DOHH2 (cell line): ENCODE measurements at regions not wholly inside any gene's neighbourhood (a gene's known extent, or its start where the extent isn't known, plus 50 kb on each side); places are given as distances from the start of the nearest gene placed in this dataset.

ENCODE experiments used
- H3F3A ChIP-seq: fragments of 200-600 bp; sonication (generic), shearing (Covaris generic); 2 replicates; pipeline ENCODE4 v1.6.0; 2016; ENCODE audit warnings: antibody characterized with exemption, mild to moderate bottlenecking; ENCODE audit not compliant: control insufficient read depth, insufficient read depth
- H3K27ac ChIP-seq: fragments of 200-600 bp; sonication (generic); 2 replicates; pipeline ENCODE4 v1.5.1; 2014; ENCODE audit warnings: low read depth, mild to moderate bottlenecking, low read length, moderate library complexity
- H3K27me3 ChIP-seq: fragments of 200-600 bp; sonication (generic); 2 replicates; pipeline ENCODE4 v1.6.1; 2014; ENCODE audit warnings: mild to moderate bottlenecking, low read length, mixed read lengths; ENCODE audit not compliant: control insufficient read depth
- H3K36me3 ChIP-seq: fragments of 200-600 bp; sonication (generic); 2 replicates; pipeline ENCODE4 v1.6.1; 2014; ENCODE audit warnings: mild to moderate bottlenecking, low read length, moderate library complexity, mixed read lengths; ENCODE audit not compliant: control insufficient read depth
- H3K4me1 ChIP-seq: fragments of 200-600 bp; sonication (generic); 2 replicates; pipeline ENCODE4 v1.6.1; 2014; ENCODE audit warnings: mild to moderate bottlenecking, low read length, mixed read lengths; ENCODE audit not compliant: control insufficient read depth
- H3K4me2 ChIP-seq: fragments of 200-600 bp; sonication (generic); 2 replicates; pipeline ENCODE4 v1.6.0; 2014; ENCODE audit warnings: mild to moderate bottlenecking, low read length, moderate library complexity
- H3K4me3 ChIP-seq: fragments of 200-600 bp; sonication (generic); 2 replicates; pipeline ENCODE4 v1.5.1; 2014; ENCODE audit warnings: mild to moderate bottlenecking, low read length, mixed read lengths
- H3K79me2 ChIP-seq: fragments of 200-600 bp; sonication (generic); 2 replicates; pipeline ENCODE4 v1.6.1; 2014; ENCODE audit warnings: mild to moderate bottlenecking, low read length, mixed read lengths; ENCODE audit not compliant: control insufficient read depth
- H3K9me2 ChIP-seq: fragments of 200-600 bp; sonication (generic); replicated peaks from 2 replicates; pipeline ENCODE4 v1.6.1; 2014; ENCODE audit warnings: mild to moderate bottlenecking, low read length, mixed read lengths; ENCODE audit not compliant: control insufficient read depth
- H3K9me3 ChIP-seq: fragments of 200-600 bp; sonication (generic); 2 replicates; pipeline ENCODE4 v1.6.1; 2014; ENCODE audit warnings: antibody characterized with exemption, low read length, mixed read lengths; ENCODE audit not compliant: control insufficient read depth, insufficient read depth
- H4K20me1 ChIP-seq: fragments of 200-600 bp; sonication (generic); 2 replicates; pipeline ENCODE4 v1.6.0; 2014; ENCODE audit warnings: low read depth, mild to moderate bottlenecking, antibody characterized with exemption, low read length, moderate library complexity; ENCODE audit not compliant: control insufficient read depth, insufficient read depth
- EZH2phosphoT487 ChIP-seq: fragments of 200-600 bp; sonication (generic); IDR thresholded peaks from 2 replicates; pipeline ENCODE4 v1.6.1; 2017; ENCODE audit warnings: borderline replicate concordance, mild to moderate bottlenecking, antibody characterized with exemption, low read length, moderate library complexity, mixed read lengths
- TF ChIP-seq, protein P1 (sequence below): fragments of 200-600 bp; sonication (generic); IDR thresholded peaks from one replicate; pipeline ENCODE4 v1.5.1; 2014; ENCODE audit warnings: antibody characterized with exemption, mild to moderate bottlenecking, low read depth, low read length; ENCODE audit not compliant: poor library complexity, severe bottlenecking

DNA sequence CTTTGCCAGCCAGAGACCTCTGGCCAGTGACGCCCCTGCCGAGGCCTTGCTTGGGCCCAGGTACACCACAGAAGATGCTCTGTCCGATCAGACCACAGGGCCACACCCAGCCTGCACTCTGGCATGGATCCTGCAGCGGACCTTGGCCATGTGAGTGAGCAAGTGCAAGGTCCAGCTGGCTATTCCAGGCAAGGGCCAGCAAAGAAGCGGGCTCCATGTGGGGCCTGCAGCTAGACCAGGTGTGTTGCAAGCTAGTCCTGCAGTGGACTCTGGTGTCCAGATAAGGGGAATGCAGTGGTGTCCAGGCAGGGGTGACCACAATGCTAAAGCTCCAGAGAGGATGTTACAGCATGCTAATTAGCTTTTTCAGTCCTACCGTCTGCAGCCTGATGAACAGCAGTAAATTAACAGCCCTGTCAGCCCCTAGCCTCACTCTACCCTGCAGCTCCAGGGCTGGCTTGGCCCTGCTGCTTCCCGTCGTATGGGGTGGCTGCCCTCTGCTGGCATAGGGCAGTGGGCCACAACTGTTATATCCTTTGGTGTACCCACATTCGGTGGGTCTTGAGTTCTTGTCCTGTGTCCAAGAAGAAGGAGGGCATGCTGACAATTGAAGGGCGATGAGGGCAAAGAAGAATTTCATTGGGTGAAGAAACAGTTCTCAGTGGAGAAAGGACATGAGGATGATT lies 284.5 kb upstream of the POU5F2 start:
- Histone ChIP-seq H3K27ac (no peak overlapping the region), H3K36me3 (no peaks in the 10 kb centered on the region), H3F3A (no peaks in the 10 kb centered on the region)

DNA sequence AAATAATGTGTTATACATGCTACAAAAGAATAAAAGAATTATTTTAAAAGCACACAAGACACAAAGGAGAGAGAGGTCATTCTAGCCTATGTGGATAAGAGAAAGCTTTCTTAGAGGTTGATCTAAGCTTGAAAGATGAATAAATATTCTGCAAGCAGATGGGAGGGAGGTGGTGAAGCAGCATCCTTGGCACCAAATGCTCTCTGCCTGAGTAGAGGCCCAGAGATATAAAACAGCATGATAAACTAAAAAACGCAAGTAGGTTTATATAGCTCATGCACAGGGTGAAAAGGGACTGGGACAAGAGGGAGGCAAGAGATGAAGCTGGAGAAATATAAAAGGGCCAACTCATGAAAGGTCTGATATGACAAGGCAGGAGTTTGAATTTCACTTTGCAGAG lies 283.2 kb upstream of the POU5F2 start:
- Histone ChIP-seq H3K36me3 (no peaks in the 10 kb centered on the region), H3K27me3 (no peaks in the 10 kb centered on the region), H3K4me3 (no peak overlapping the region), H3K9me2 (no peaks in the 10 kb centered on the region), H3K79me2 (no peaks in the 10 kb centered on the region), H3F3A (no peaks in the 10 kb centered on the region), H3K4me2 (no peak overlapping the region), H3K4me1 (peaks cover 23% of the 10 kb centered on the region), H3K9me3 (no peaks in the 10 kb centered on the region), H4K20me1 (no peaks in the 10 kb centered on the region), H3K27ac (no peak overlapping the region)
- TF ChIP-seq, protein P1, sequence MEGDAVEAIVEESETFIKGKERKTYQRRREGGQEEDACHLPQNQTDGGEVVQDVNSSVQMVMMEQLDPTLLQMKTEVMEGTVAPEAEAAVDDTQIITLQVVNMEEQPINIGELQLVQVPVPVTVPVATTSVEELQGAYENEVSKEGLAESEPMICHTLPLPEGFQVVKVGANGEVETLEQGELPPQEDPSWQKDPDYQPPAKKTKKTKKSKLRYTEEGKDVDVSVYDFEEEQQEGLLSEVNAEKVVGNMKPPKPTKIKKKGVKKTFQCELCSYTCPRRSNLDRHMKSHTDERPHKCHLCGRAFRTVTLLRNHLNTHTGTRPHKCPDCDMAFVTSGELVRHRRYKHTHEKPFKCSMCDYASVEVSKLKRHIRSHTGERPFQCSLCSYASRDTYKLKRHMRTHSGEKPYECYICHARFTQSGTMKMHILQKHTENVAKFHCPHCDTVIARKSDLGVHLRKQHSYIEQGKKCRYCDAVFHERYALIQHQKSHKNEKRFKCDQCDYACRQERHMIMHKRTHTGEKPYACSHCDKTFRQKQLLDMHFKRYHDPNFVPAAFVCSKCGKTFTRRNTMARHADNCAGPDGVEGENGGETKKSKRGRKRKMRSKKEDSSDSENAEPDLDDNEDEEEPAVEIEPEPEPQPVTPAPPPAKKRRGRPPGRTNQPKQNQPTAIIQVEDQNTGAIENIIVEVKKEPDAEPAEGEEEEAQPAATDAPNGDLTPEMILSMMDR, result no peak
- no peak for TF ChIP-seq EZH2phosphoT487

More for the DNA sequence above, 284.5 kb upstream of the POU5F2 start:
- Histone ChIP-seq H3K4me3 (no peak overlapping the region), H3K9me2 (no peaks in the 10 kb centered on the region), H3K4me1 (peaks cover 23% of the 10 kb centered on the region), H3K9me3 (no peaks in the 10 kb centered on the region), H3K27me3 (no peaks in the 10 kb centered on the region), H3K79me2 (no peaks in the 10 kb centered on the region), H3K4me2 (no peak overlapping the region), H4K20me1 (no peaks in the 10 kb centered on the region)
- TF ChIP-seq EZH2phosphoT487, result no peak
- TF ChIP-seq, protein P1, result no peak

DNA sequence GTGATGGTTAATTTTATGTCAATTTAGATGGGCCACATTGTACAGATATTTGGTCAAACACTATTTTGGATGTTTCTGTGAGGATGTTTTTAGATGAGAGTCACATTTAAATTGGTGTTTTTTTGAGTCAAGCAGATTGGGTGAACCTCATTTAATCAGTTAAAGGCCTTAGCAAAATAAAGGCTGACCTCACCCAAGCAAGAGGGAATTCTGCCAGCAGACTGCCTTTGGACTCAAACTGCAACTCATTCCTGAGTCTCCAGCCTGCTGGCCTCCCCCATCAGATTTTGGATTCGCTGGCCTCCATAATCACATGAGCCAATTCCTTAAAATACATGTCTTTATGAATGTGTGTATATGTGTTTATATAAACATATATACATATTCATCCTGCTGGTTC lies 282.7 kb upstream of the POU5F2 start:
- H3F3A ChIP-seq, result no peaks in the 10 kb centered on the region
- H3K79me2 ChIP-seq, result no peaks in the 10 kb centered on the region
- TF ChIP-seq, protein P1, result no peak
- TF ChIP-seq EZH2phosphoT487, result no peak

More for the DNA sequence above, 282.7 kb upstream of the POU5F2 start:
- peaks cover 23% of the 10 kb centered on the region for H3K4me1 ChIP-seq
- no peaks in the 10 kb centered on the region for H3K27me3 ChIP-seq
- no peaks in the 10 kb centered on the region for H3K9me3 ChIP-seq
- H3K9me2 ChIP-seq, result no peaks in the 10 kb centered on the region
- no peaks in the 10 kb centered on the region for H3K36me3 ChIP-seq
- H4K20me1 ChIP-seq, result no peaks in the 10 kb centered on the region
- H3K27ac ChIP-seq, result no peak overlapping the region
- H3K4me3 ChIP-seq, result no peak overlapping the region
- no peak overlapping the region for H3K4me2 ChIP-seq
